ENCODE measurements at regions not wholly inside any gene's neighbourhood (a gene's known extent, or its start where the extent isn't known, plus 50 kb on each side); places are given as distances from the start of the nearest gene placed in this dataset.
A peak's percentile ranks its signal among the peaks of the same experiment; 100 is the strongest.

- DNase-seq (ENCODE audit: low spot score), result no peak
Measured at GRCh38 chr16:6143020-6143419, 1045.4 kb upstream of the EEF2KMT start.

- DNase-seq (ENCODE audit: low spot score), result no peak
Measured at GRCh38 chr16:6133009-6133557, 1035.5 kb upstream of the EEF2KMT start.

- DNase-seq (ENCODE audit: low spot score), result peak; percentile 20
Measured at GRCh38 chr16:6132121-6132520, 1034.5 kb upstream of the EEF2KMT start.

GRCh38 chr16:6131526-6132050 lies 1034.0 kb upstream of the EEF2KMT start:
- no peak for DNase-seq (ENCODE audit: low spot score)

GRCh38 chr16:6125483-6126259 lies 1028.1 kb upstream of the EEF2KMT start:
- DNase-seq (ENCODE audit: low spot score), result no peak

- no peak for DNase-seq (ENCODE audit: low spot score)
Measured at GRCh38 chr16:6124136-6124535, 1026.5 kb upstream of the EEF2KMT start.

GRCh38 chr16:6122401-6122800 lies 1024.8 kb upstream of the EEF2KMT start:
- DNase-seq (ENCODE audit: low spot score), result no peak

GRCh38 chr16:6114691-6115090 lies 1017.1 kb upstream of the EEF2KMT start:
- DNase-seq (ENCODE audit: low spot score), result no peak

- DNase-seq (ENCODE audit: low spot score), result no peak
Measured at GRCh38 chr16:6113749-6114148, 1016.2 kb upstream of the EEF2KMT start.

GRCh38 chr16:6112700-6113099 lies 1015.1 kb upstream of the EEF2KMT start:
- DNase-seq (ENCODE audit: low spot score), result no peak

- no peak for DNase-seq (ENCODE audit: low spot score)
Measured at GRCh38 chr16:6111390-6111789, 1013.8 kb upstream of the EEF2KMT start.

- no peak for DNase-seq (ENCODE audit: low spot score)
Measured at GRCh38 chr16:6110346-6110745, 1012.8 kb upstream of the EEF2KMT start.

- DNase-seq (ENCODE audit: low spot score), result no peak
Measured at GRCh38 chr16:6106061-6106460, 1008.5 kb upstream of the EEF2KMT start.

- DNase-seq (ENCODE audit: low spot score), result peak; percentile 10
Measured at GRCh38 chr16:6105115-6105514, 1007.5 kb upstream of the EEF2KMT start.

GRCh38 chr16:6104428-6104827 lies 1006.8 kb upstream of the EEF2KMT start:
- no peak for DNase-seq (ENCODE audit: low spot score)

- DNase-seq (ENCODE audit: low spot score), result no peak
Measured at GRCh38 chr16:6103561-6103960, 1006.0 kb upstream of the EEF2KMT start.

GRCh38 chr16:6099102-6099501 lies 1001.5 kb upstream of the EEF2KMT start:
- DNase-seq (ENCODE audit: low spot score), result no peak

- DNase-seq (ENCODE audit: low spot score), result no peak
Measured at GRCh38 chr16:6096931-6097670, 999.5 kb upstream of the EEF2KMT start.

- DNase-seq (ENCODE audit: low spot score), result no peak
Measured at GRCh38 chr16:6095414-6095813, 997.8 kb upstream of the EEF2KMT start.

GRCh38 chr16:6091021-6091420 lies 993.4 kb upstream of the EEF2KMT start:
- DNase-seq (ENCODE audit: low spot score), result no peak

- DNase-seq (ENCODE audit: low spot score), result peak; percentile 5
Measured at GRCh38 chr16:6081320-6081976, 983.9 kb upstream of the EEF2KMT start.

- DNase-seq (ENCODE audit: low spot score), result no peak
Measured at GRCh38 chr16:6076631-6077030, 979.0 kb upstream of the EEF2KMT start.
